ENCODE measurements at regions not wholly inside any gene's neighbourhood (a gene's known extent, or its start where the extent isn't known, plus 50 kb on each side); places are given as distances from the start of the nearest gene placed in this dataset.

DNA sequence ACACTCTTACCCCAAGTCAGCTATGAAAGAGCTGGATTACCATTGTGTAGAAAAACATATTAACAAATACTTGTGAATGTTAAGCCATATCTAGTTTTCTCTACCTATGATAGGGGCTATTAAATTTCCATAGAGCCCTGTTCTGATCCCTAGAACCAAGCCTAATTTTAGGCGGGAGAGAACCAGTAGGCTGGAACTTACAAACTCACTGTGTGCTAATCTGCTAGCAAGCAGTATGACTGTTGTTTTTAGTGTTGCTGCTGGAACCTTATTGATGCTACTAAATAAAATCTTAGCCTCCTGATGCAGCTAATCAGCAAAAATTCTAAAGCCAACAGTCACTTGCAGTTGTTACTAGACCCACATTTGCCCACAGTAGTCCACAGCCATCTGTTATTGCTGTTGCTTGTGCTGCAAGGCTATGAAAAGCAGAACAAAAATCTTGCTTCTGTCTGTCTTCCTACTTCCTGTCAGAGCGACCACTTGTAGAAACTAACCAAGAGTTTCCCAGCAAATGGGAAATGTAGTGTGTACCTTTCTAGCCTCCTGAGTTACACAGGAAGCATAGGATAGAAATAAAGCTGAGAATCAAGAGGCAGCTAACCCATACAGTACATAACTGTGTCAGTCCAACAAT lies 368.4 kb downstream of the ARL4A start:
- TF ChIP-seq, protein P1, sequence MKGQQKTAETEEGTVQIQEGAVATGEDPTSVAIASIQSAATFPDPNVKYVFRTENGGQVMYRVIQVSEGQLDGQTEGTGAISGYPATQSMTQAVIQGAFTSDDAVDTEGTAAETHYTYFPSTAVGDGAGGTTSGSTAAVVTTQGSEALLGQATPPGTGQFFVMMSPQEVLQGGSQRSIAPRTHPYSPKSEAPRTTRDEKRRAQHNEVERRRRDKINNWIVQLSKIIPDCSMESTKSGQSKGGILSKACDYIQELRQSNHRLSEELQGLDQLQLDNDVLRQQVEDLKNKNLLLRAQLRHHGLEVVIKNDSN (IDR thresholded peaks at IDR 0.05), result no peak
- TF ChIP-seq, protein P2, sequence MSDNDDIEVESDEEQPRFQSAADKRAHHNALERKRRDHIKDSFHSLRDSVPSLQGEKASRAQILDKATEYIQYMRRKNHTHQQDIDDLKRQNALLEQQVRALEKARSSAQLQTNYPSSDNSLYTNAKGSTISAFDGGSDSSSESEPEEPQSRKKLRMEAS (IDR thresholded peaks at IDR 0.05), result no peak
- TF ChIP-seq TCF12 (IDR thresholded peaks at IDR 0.05; ENCODE audit: low read depth), result no peak
- TF ChIP-seq TEAD4 (IDR thresholded peaks at IDR 0.05), result no peak
- no peak for TF ChIP-seq RAD21 (IDR thresholded peaks at IDR 0.05; ENCODE audit: low read depth)
- no peak for TF ChIP-seq FOXM1 (IDR thresholded peaks at IDR 0.05; ENCODE audit: borderline replicate concordance, low read depth)
- TF ChIP-seq YY1 (IDR thresholded peaks at IDR 0.05; ENCODE audit: low read depth), result no peak
- TF ChIP-seq ZBTB7A (IDR thresholded peaks at IDR 0.05; ENCODE audit: low read depth), result no peak
- TF ChIP-seq CREB1 (IDR thresholded peaks at IDR 0.05; ENCODE audit: low read depth), result no peak

GRCh38 chr7:13057462-13058200 lies 370.2 kb downstream of the ARL4A start:
- TF ChIP-seq TCF12 (IDR thresholded peaks at IDR 0.05; ENCODE audit: low read depth) (no peak), FOXM1 (IDR thresholded peaks at IDR 0.05; ENCODE audit: borderline replicate concordance, low read depth) (no peak), YY1 (IDR thresholded peaks at IDR 0.05; ENCODE audit: low read depth) (no peak), RAD21 (IDR thresholded peaks at IDR 0.05; ENCODE audit: low read depth) (no peak), ZBTB7A (IDR thresholded peaks at IDR 0.05; ENCODE audit: low read depth) (no peak), CREB1 (IDR thresholded peaks at IDR 0.05; ENCODE audit: low read depth) (no peak), TAF1 (IDR thresholded peaks at IDR 0.05; ENCODE audit: low read depth) (no peak)

- TF ChIP-seq RAD21 (IDR thresholded peaks at IDR 0.05; ENCODE audit: low read depth), result no peak
- TF ChIP-seq EGR1 (IDR thresholded peaks at IDR 0.05), result no peak
- TF ChIP-seq, protein P1 (IDR thresholded peaks at IDR 0.05), result no peak
- no peak for TF ChIP-seq TCF12 (IDR thresholded peaks at IDR 0.05; ENCODE audit: low read depth)
- no peak for TF ChIP-seq CEBPB (IDR thresholded peaks at IDR 0.05)
- no peak for TF ChIP-seq FOXM1 (IDR thresholded peaks at IDR 0.05; ENCODE audit: borderline replicate concordance, low read depth)
- TF ChIP-seq NFIC (IDR thresholded peaks at IDR 0.05), result no peak
- TF ChIP-seq, protein P2 (IDR thresholded peaks at IDR 0.05), result no peak
Measured at GRCh38 chr7:13060173-13060572, 372.7 kb downstream of the ARL4A start.

GRCh38 chr7:13061115-13061514 lies 373.7 kb downstream of the ARL4A start:
- TF ChIP-seq CEBPB (IDR thresholded peaks at IDR 0.05) (no peak), EGR1 (IDR thresholded peaks at IDR 0.05) (no peak), FOXM1 (IDR thresholded peaks at IDR 0.05; ENCODE audit: borderline replicate concordance, low read depth) (no peak), TEAD4 (IDR thresholded peaks at IDR 0.05) (no peak), ZBTB7A (IDR thresholded peaks at IDR 0.05; ENCODE audit: low read depth) (no peak), REST (IDR thresholded peaks at IDR 0.05; ENCODE audit: low read depth) (no peak), TAF1 (IDR thresholded peaks at IDR 0.05; ENCODE audit: low read depth) (no peak), TCF12 (IDR thresholded peaks at IDR 0.05; ENCODE audit: low read depth) (no peak), CREB1 (IDR thresholded peaks at IDR 0.05; ENCODE audit: low read depth) (no peak), EP300 (IDR thresholded peaks at IDR 0.05; ENCODE audit: borderline replicate concordance) (no peak), YY1 (IDR thresholded peaks at IDR 0.05; ENCODE audit: low read depth) (no peak), NFIC (IDR thresholded peaks at IDR 0.05) (no peak), RAD21 (IDR thresholded peaks at IDR 0.05; ENCODE audit: low read depth) (no peak)
- TF ChIP-seq, protein P2 (IDR thresholded peaks at IDR 0.05), result no peak
- TF ChIP-seq, protein P1 (IDR thresholded peaks at IDR 0.05), result no peak

GRCh38 chr7:13062631-13063030 lies 375.2 kb downstream of the ARL4A start:
- no peak for TF ChIP-seq CREB1 (IDR thresholded peaks at IDR 0.05; ENCODE audit: low read depth)
- TF ChIP-seq NFIC (IDR thresholded peaks at IDR 0.05), result no peak
- no peak for TF ChIP-seq YY1 (IDR thresholded peaks at IDR 0.05; ENCODE audit: low read depth)
- no peak for TF ChIP-seq ZBTB7A (IDR thresholded peaks at IDR 0.05; ENCODE audit: low read depth)
- TF ChIP-seq, protein P2 (IDR thresholded peaks at IDR 0.05), result no peak

DNA sequence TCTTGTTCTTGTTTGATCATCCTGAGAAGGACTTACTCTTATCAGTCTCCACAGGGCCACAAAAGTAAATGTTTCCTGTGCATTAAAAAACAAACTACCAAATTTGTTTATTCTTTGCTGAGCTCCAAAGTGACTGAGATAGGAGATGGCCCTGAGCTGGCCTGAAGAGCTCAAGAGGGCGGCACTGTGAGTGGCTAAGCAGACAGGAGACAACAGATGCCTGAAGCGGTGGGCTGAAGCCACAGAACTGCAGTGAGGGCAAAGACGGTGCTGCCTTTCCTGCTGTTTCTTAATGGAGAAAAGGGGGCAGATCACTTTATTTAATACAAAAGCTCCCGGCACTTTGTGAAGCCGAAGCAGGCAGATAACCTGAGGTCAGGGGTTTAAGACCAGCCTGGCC lies 379.6 kb downstream of the ARL4A start:
- TF ChIP-seq CREB1 (IDR thresholded peaks at IDR 0.05; ENCODE audit: low read depth), result no peak
- no peak for TF ChIP-seq TCF12 (IDR thresholded peaks at IDR 0.05; ENCODE audit: low read depth)
- TF ChIP-seq REST (IDR thresholded peaks at IDR 0.05; ENCODE audit: low read depth), result no peak
- TF ChIP-seq, protein P1 (IDR thresholded peaks at IDR 0.05), result no peak
- no peak for TF ChIP-seq FOXM1 (IDR thresholded peaks at IDR 0.05; ENCODE audit: borderline replicate concordance, low read depth)
- TF ChIP-seq RAD21 (IDR thresholded peaks at IDR 0.05; ENCODE audit: low read depth), result no peak
- TF ChIP-seq, protein P2 (IDR thresholded peaks at IDR 0.05), result no peak
- TF ChIP-seq EGR1 (IDR thresholded peaks at IDR 0.05), result no peak
- TF ChIP-seq NFIC (IDR thresholded peaks at IDR 0.05), result no peak
- no peak for TF ChIP-seq YY1 (IDR thresholded peaks at IDR 0.05; ENCODE audit: low read depth)
- no peak for TF ChIP-seq EP300 (IDR thresholded peaks at IDR 0.05; ENCODE audit: borderline replicate concordance)
- no peak for TF ChIP-seq ZBTB7A (IDR thresholded peaks at IDR 0.05; ENCODE audit: low read depth)
- TF ChIP-seq TAF1 (IDR thresholded peaks at IDR 0.05; ENCODE audit: low read depth), result no peak
